H1 (cell line): ENCODE measurements at regions not wholly inside any gene's neighbourhood (a gene's known extent, or its start where the extent isn't known, plus 50 kb on each side); places are given as distances from the start of the nearest gene placed in this dataset.

Source experiments
- CTCF ChIA-PET: fragments of 300-600 bp; sonication (Branson Sonifier 250); formaldehyde crosslinking; loops from one replicate; lab custom pipeline; 2021; ENCODE audit not compliant: partially characterized antibody; lab: Charles Lee
- POLR2A ChIA-PET: fragments of 300-600 bp; sonication (Branson Sonifier 250); formaldehyde crosslinking; loops from one replicate; lab custom pipeline; 2021; ENCODE audit warnings: inconsistent platforms; ENCODE audit not compliant: partially characterized antibody; lab: Charles Lee
- DNase-seq, 2 experiments: peaks; one replicate each; pipeline versions ENCODE4 v3.0.0 to v3.0.0-alpha.2; 2010 to 2022; ENCODE audit warnings: low spot score in 2 of 2, low read depth in 1 of 2, mixed read lengths in 1 of 2
- FAIRE-seq: peaks from 2 replicates; lab custom pipeline; 2011; peaks lifted over from hg19 to GRCh38; lab: Jason Lieb, UNC
- H2AFZ ChIP-seq: 2 replicates; pipeline ENCODE4 v1.8.1; 2012; ENCODE audit warnings: low read length, inconsistent platforms
- H2AK5ac ChIP-seq: 2 replicates; pipeline ENCODE4 v1.6.1; 2013; ENCODE audit warnings: low read depth, low read length
- H2BK120ac ChIP-seq: replicated peaks from 2 replicates; pipeline ENCODE3; 2013; ENCODE audit warnings: low read depth, low read length, inconsistent platforms
- H2BK12ac ChIP-seq: 2 replicates; pipeline ENCODE4 v1.6.1; 2013; ENCODE audit warnings: low read depth, low read length
- H2BK15ac ChIP-seq: 2 replicates; pipeline ENCODE4 v1.6.1; 2013; ENCODE audit warnings: low read length
- H2BK20ac ChIP-seq: 2 replicates; pipeline ENCODE4 v1.6.1; 2013; ENCODE audit warnings: low read length
- H2BK5ac ChIP-seq: 2 replicates; pipeline ENCODE4 v1.6.1; 2013; ENCODE audit warnings: low read depth, low read length
- H3K14ac ChIP-seq: 2 replicates; pipeline ENCODE4 v1.6.1; 2013; ENCODE audit warnings: inconsistent platforms; ENCODE audit not compliant: insufficient read length
- H3K18ac ChIP-seq: 2 replicates; pipeline ENCODE4 v1.6.1; 2013; ENCODE audit warnings: low read length; ENCODE audit errors: extremely low read depth
- H3K23ac ChIP-seq: 2 replicates; pipeline ENCODE4 v1.6.1; 2013; ENCODE audit warnings: inconsistent platforms; ENCODE audit not compliant: insufficient read length
- H3K23me2 ChIP-seq: 2 replicates; pipeline ENCODE4 v1.6.1; 2013; ENCODE audit warnings: low read depth, low read length
- H3K27ac ChIP-seq: 2 replicates; pipeline ENCODE4 v1.6.1; 2011; ENCODE audit warnings: low read depth, low read length, inconsistent platforms
- H3K27me3 ChIP-seq, 4 experiments: replicated peaks in 1 of 4; 1 replicate in 1 of 4; 2 replicates in 3 of 4; pipeline versions ENCODE4 v1.6.1 to v1.8.1; 2011 to 2013; ENCODE audit warnings: low read length in 3 of 4, mild to moderate bottlenecking in 3 of 4, inconsistent platforms in 2 of 4, mixed read lengths in 2 of 4, moderate library complexity in 1 of 4; ENCODE audit not compliant: control insufficient read depth in 3 of 4, insufficient read depth in 3 of 4; ENCODE audit errors: extremely low read depth in 1 of 4
- H3K36me3 ChIP-seq, 4 experiments: 2 replicates each; pipeline versions ENCODE4 v1.6.1 to v1.8.1; 2011 to 2013; ENCODE audit warnings: mild to moderate bottlenecking in 4 of 4, low read length in 3 of 4, moderate library complexity in 2 of 4, control low read depth in 1 of 4, inconsistent platforms in 1 of 4; ENCODE audit not compliant: insufficient read depth in 4 of 4, control insufficient read depth in 2 of 4
- H3K4ac ChIP-seq: replicated peaks from 2 replicates; pipeline ENCODE3; 2013; ENCODE audit warnings: low read length, low read depth, mixed read lengths, inconsistent platforms; ENCODE audit not compliant: insufficient read length
- H3K4me1 ChIP-seq, 4 experiments: replicated peaks in 1 of 4; 1 replicate in 1 of 4; 2 replicates in 3 of 4; pipeline versions ENCODE4 v1.6.1 to v1.8.1; 2011 to 2013; ENCODE audit warnings: low read length in 3 of 4, inconsistent platforms in 2 of 4, mixed read lengths in 1 of 4; ENCODE audit not compliant: insufficient read depth in 4 of 4, control insufficient read depth in 3 of 4
- H3K4me2 ChIP-seq, 2 experiments: 2 replicates each; pipeline versions ENCODE4 v1.6.1 to v1.8.1; 2011 to 2013; ENCODE audit warnings: low read depth in 2 of 2, low read length in 2 of 2, control low read depth in 1 of 2, inconsistent platforms in 1 of 2, mild to moderate bottlenecking in 1 of 2; ENCODE audit not compliant: insufficient read depth in 1 of 2
- H3K4me3 ChIP-seq, 4 experiments: fragments of 200-600, 300-600 bp in 1 of 4; sonication (generic), shearing (Covaris generic), sonication (Bioruptor Twin) in 1 of 4; 2 replicates each; pipeline versions ENCODE4 v1.5.1 to v1.8.1; 2011 to 2016; ENCODE audit warnings: low read length in 4 of 4, low read depth in 3 of 4, control low read depth in 2 of 4, inconsistent platforms in 2 of 4, mild to moderate bottlenecking in 2 of 4, mixed read lengths in 1 of 4, moderate library complexity in 1 of 4; ENCODE audit not compliant: insufficient read depth in 2 of 4; ENCODE audit errors: extremely low read depth in 1 of 4
- H3K56ac ChIP-seq: replicated peaks from 2 replicates; pipeline ENCODE3; 2013; ENCODE audit warnings: low read depth, mild to moderate bottlenecking, mixed read lengths, low read length, inconsistent platforms; ENCODE audit not compliant: insufficient read length
- H3K79me1 ChIP-seq: 2 replicates; pipeline ENCODE4 v1.6.1; 2013; ENCODE audit warnings: low read depth, low read length, control low read depth
- H3K79me2 ChIP-seq, 2 experiments: 2 replicates each; pipeline versions ENCODE4 v1.6.1 to v1.8.1; 2012 to 2013; ENCODE audit warnings: low read length in 2 of 2, mild to moderate bottlenecking in 2 of 2, inconsistent platforms in 1 of 2; ENCODE audit not compliant: insufficient read depth in 2 of 2, control insufficient read depth in 1 of 2
- H3K9ac ChIP-seq, 4 experiments: replicated peaks in 1 of 4; 1 replicate in 1 of 4; 2 replicates in 3 of 4; pipeline versions ENCODE4 v1.6.1 to v1.8.1; 2011 to 2013; ENCODE audit warnings: low read depth in 3 of 4, low read length in 3 of 4, control low read depth in 2 of 4, mild to moderate bottlenecking in 2 of 4, moderate library complexity in 2 of 4, inconsistent platforms in 1 of 4; ENCODE audit errors: extremely low read depth in 1 of 4
- H3K9me3 ChIP-seq, 2 experiments: 2 replicates each; pipeline versions ENCODE4 v1.6.1 to v1.8.1; 2012 to 2013; ENCODE audit warnings: mild to moderate bottlenecking in 2 of 2, moderate library complexity in 2 of 2, control low read depth in 1 of 2, inconsistent platforms in 1 of 2, low read depth in 1 of 2, low read length in 1 of 2, mixed read lengths in 1 of 2; ENCODE audit not compliant: insufficient read depth in 2 of 2
- H4K20me1 ChIP-seq, 2 experiments: replicated peaks in 1 of 2; 2 replicates each; pipeline versions ENCODE3 to v1.8.1; 2011 to 2013; ENCODE audit warnings: inconsistent platforms in 2 of 2, low read length in 2 of 2, mild to moderate bottlenecking in 1 of 2; ENCODE audit not compliant: insufficient read depth in 2 of 2, control insufficient read depth in 1 of 2
- H4K5ac ChIP-seq: 2 replicates; pipeline ENCODE4 v1.6.1; 2013; ENCODE audit warnings: low read length, low read depth, mixed read lengths, inconsistent platforms; ENCODE audit not compliant: insufficient read length
- H4K8ac ChIP-seq: 2 replicates; pipeline ENCODE4 v1.8.0; 2013; ENCODE audit warnings: mild to moderate bottlenecking, moderate library complexity, low read length, inconsistent platforms; ENCODE audit not compliant: insufficient read depth; ENCODE audit errors: extremely low read depth
- H4K91ac ChIP-seq: replicated peaks from 2 replicates; pipeline ENCODE3; 2013; ENCODE audit warnings: low read length, mixed read lengths, inconsistent platforms; ENCODE audit not compliant: insufficient read length
- BACH1 ChIP-seq: IDR thresholded peaks from 2 replicates; pipeline ENCODE4 v1.6.1; 2012; ENCODE audit warnings: low read length, improper control_type of control experiment
- CTBP2 ChIP-seq: IDR thresholded peaks from 2 replicates; pipeline ENCODE4 v1.7.0; 2011; ENCODE audit warnings: borderline replicate concordance, mild to moderate bottlenecking, moderate library complexity, mixed read lengths, low read length; ENCODE audit not compliant: insufficient read depth, insufficient read length
- EP300 ChIP-seq, 2 experiments: IDR thresholded peaks; 1 replicate in 1 of 2; 2 replicates in 1 of 2; pipeline ENCODE4 v1.6.1; 2011 to 2012; ENCODE audit warnings: low read depth in 2 of 2, low read length in 2 of 2, mild to moderate bottlenecking in 2 of 2, borderline replicate concordance in 1 of 2, inconsistent platforms in 1 of 2, moderate library complexity in 1 of 2
- GABPA ChIP-seq: IDR thresholded peaks from 2 replicates; pipeline ENCODE4 v1.6.1; 2011; ENCODE audit warnings: mild to moderate bottlenecking, low read length, moderate library complexity, borderline replicate concordance; ENCODE audit not compliant: insufficient read depth
- GTF2F1 ChIP-seq: IDR thresholded peaks from 2 replicates; pipeline ENCODE4 v1.6.1; 2012; ENCODE audit warnings: low read depth, low read length, improper control_type of control experiment, borderline replicate concordance
- KDM4A ChIP-seq: IDR thresholded peaks from one replicate; pipeline ENCODE4 v1.7.1; 2012; ENCODE audit warnings: low read depth, mild to moderate bottlenecking, moderate library complexity, low read length, inconsistent platforms; ENCODE audit not compliant: severe bottlenecking
- POLR2AphosphoS5 ChIP-seq: IDR thresholded peaks from 2 replicates; pipeline ENCODE4 v1.6.1; 2011; ENCODE audit warnings: low read depth, low read length
- RNF2 ChIP-seq: fragments of 200-900, 300-1000 bp; sonication (generic); IDR thresholded peaks from 2 replicates; pipeline ENCODE4 v1.7.1; 2016; ENCODE audit warnings: borderline replicate concordance, low read depth, mild to moderate bottlenecking, antibody characterized with exemption, low read length; ENCODE audit not compliant: poor library complexity, severe bottlenecking; ENCODE audit errors: missing control alignments
- RXRA ChIP-seq: IDR thresholded peaks from 2 replicates; pipeline ENCODE4 v1.6.1; 2011; ENCODE audit warnings: low read depth, mild to moderate bottlenecking, low read length, moderate library complexity; ENCODE audit not compliant: insufficient read depth
- TBP ChIP-seq: IDR thresholded peaks from 2 replicates; pipeline ENCODE4 v1.6.1; 2011; ENCODE audit warnings: low read depth, low read length, improper control_type of control experiment
- YY1 ChIP-seq: IDR thresholded peaks from 2 replicates; pipeline ENCODE4 v1.6.1; 2011; ENCODE audit warnings: low read depth, mild to moderate bottlenecking, low read length
- TF ChIP-seq, protein P1 (sequence below): IDR thresholded peaks from 2 replicates; pipeline ENCODE4 v1.6.1; 2012; ENCODE audit warnings: inconsistent platforms
- TF ChIP-seq, protein P2 (sequence below): IDR thresholded peaks from 2 replicates; pipeline ENCODE4 v1.6.1; 2012; ENCODE audit warnings: low read length, inconsistent platforms

DNA sequence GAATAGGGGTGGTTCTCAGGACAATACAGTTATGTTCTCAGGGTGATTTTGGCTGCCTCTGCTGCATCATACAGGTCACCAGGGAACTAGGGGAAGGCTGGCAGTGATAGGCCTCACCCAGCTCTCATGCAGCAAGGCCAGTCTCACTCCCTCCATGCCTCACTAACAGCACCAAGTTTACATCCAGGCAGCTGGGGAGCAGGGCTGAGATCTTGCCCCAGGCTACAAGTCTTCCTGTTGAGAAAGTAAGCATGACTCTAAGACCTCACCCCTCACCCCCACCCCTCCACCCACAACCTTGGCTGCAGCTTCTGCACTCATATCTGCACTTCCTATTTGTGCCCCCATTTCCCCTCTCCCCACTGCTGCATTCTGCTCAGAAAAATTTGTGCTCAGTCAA, 481.2 kb downstream of the ACTL7B start:
- Histone ChIP-seq H4K91ac (no peak overlapping the region), H3K79me2 (no peaks in the 10 kb centered on the region), H2AFZ (no peak overlapping the region), H4K5ac (no peak overlapping the region), H2BK15ac (no peak overlapping the region), H3K14ac (no peak overlapping the region), H3K4ac (no peak overlapping the region), H3K9me3 (no peaks in the 10 kb centered on the region), H2BK5ac (no peak overlapping the region), H3K4me2 (no peak overlapping the region), H4K8ac (no peak overlapping the region), H3K36me3 (no peaks in the 10 kb centered on the region), H3K27me3 (no peaks in the 10 kb centered on the region), H3K23me2 (no peaks in the 10 kb centered on the region), H3K18ac (no peak overlapping the region), H3K4me3 (no peak overlapping the region), H3K27ac (no peak overlapping the region), H3K23ac (no peak overlapping the region), H3K56ac (no peak overlapping the region), H3K4me1 (no peaks in the 10 kb centered on the region), H4K20me1 (no peaks in the 10 kb centered on the region), H2BK12ac (no peak overlapping the region), H3K9ac (no peak overlapping the region), H2AK5ac (no peak overlapping the region), H3K79me1 (no peaks in the 10 kb centered on the region), H2BK20ac (no peak overlapping the region), H2BK120ac (no peak overlapping the region)
- CTCF ChIA-PET: interaction anchor here (0.6 to 1.4 kb wide), 3 partner anchors 27 to 42 kb away, joined by 3 to 4 read pairs (median 3); no protein-coding TSS in a partner anchor
- no peak for FAIRE-seq
- no peak for DNase-seq
- POLR2A ChIA-PET: no interaction called here
- TF ChIP-seq YY1 (no peak), BACH1 (no peak), RXRA (no peak), CTBP2 (no peak), GABPA (no peak), EP300 (IDR thresholded peaks at IDR 0.05; ENCODE audit: borderline replicate concordance in 1 of 2, low read depth in 2 of 2, low read length in 2 of 2) (no peak), RNF2 (no peak), GTF2F1 (no peak), POLR2AphosphoS5 (no peak), TBP (no peak), KDM4A (no peak)
- TF ChIP-seq, protein P1, sequence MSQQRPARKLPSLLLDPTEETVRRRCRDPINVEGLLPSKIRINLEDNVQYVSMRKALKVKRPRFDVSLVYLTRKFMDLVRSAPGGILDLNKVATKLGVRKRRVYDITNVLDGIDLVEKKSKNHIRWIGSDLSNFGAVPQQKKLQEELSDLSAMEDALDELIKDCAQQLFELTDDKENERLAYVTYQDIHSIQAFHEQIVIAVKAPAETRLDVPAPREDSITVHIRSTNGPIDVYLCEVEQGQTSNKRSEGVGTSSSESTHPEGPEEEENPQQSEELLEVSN: no peak
- TF ChIP-seq, protein P2, sequence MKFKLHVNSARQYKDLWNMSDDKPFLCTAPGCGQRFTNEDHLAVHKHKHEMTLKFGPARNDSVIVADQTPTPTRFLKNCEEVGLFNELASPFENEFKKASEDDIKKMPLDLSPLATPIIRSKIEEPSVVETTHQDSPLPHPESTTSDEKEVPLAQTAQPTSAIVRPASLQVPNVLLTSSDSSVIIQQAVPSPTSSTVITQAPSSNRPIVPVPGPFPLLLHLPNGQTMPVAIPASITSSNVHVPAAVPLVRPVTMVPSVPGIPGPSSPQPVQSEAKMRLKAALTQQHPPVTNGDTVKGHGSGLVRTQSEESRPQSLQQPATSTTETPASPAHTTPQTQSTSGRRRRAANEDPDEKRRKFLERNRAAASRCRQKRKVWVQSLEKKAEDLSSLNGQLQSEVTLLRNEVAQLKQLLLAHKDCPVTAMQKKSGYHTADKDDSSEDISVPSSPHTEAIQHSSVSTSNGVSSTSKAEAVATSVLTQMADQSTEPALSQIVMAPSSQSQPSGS: no peak
